ENCODE measurements at regions not wholly inside any gene's neighbourhood (a gene's known extent, or its start where the extent isn't known, plus 50 kb on each side); places are given as distances from the start of the nearest gene placed in this dataset.

DNA sequence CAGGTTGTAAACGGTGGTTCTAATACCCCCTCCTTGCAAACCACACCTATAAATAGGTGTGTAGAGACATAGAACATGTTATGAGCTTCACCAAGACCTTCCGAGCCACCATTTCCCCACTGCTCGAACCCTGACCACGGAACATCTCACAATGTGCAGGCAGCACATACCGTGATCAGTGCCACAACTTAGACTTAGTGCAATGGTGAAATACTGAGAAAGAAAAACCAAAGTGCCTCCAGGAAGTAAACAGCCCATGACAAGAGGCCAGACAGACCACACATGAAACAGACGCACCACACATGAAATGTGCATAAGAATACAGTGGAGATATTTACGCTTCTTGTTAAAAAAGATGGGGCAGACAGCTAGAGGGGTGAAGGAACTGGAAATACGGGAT is 166.9 kb upstream of the CCND2 start:
- DNase-seq (ENCODE audit: low spot score): no peak

DNA sequence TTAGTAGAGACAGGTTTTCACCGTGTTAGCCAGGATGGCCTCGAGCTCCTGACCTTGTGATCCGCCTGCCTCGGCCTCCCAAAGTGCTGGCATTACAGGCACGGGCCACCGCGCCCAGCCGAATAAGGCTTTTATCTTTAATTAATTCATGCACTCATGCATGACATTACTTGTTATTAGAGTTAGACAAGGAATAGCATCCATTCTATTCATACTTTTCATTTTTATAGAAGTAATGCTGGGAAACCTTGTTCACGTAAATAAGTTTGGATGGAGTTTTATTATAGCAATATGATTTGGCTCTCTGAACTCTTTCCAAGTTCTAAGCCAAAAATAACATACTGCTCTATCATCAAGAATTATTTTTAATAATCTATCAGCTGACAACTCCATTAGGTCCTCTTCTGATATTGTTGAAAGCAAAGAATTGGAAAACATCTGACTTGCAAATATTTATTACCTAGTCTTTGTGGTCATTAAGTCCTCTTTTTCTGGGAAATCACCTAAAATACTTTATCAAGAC is 168.8 kb upstream of the CCND2 start:
- no peak for DNase-seq (ENCODE audit: low spot score)

DNA sequence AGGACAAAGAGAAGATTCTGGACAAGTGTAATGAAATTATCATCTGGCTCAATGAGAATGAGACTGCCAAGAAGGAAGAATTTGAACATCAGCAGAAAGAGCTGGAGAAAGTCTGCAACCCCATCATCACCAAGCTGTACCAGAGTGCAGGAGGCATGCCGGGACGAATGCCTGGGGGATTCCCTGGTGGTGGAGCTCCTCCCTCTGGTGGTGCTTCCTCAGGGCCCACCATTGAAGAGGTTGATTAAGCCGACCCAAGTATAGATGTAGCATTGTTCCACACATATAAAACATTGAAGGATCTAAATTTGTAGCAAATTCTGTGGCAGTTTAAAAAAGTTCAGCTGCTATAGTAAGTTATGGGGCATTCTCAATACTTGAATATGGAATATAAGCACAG is 174.3 kb upstream of the CCND2 start:
- DNase-seq (ENCODE audit: low spot score): no peak

DNA sequence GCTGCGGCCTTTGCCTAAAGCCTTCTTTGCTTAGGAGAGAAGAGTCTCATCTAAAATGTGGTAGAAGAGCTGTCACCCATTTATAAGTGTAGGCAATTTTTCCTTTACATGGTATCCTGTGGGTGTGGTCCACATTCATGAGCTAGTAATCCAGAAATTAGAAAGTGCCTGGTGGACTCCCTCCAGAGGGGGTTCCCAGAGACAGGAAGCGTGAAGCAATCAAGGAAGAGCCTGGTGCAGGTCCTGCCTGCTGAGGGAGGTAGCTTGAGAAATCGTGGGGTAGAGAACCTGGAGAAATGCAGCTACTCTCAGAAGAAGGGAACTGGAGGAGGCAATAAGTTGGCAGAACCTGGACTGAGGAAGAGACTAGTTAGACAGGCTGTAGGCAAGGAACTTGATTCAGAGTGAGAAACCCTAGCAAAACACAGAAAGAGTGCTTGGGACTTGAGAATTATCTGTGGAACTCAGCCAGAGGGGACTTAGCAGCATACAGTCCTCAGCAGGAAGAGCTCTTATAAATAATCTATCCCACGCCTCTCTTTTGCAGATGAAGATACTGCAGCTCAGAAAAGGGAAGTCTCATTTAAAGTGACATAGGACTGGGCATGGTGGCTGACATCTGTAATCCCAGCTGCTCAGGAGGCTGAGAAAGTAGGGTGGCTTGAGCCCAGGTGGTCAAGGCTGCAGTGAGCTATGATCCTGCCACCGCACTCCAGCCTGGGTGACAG is 182.4 kb upstream of the CCND2 start:
- no peak for DNase-seq (ENCODE audit: low spot score)

DNA sequence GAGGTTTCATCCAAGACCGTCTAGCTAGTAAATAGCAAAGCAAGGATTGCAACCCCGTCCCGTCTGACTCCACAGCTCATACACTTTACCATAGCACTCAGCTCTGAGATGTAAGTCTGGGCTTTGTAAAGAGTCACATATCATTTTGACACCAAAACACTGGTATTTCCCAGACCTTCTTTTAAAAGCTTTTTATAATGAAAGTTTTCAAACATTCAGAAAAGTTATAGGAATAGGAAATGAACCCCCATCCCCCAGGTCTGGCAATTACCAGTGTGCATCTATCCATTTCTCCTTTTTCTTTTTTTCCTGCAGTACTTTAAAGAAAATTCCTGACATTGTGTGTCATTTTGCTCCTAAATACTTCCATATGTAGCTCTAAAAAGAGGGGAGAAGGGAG is 183.6 kb upstream of the CCND2 start:
- DNase-seq (ENCODE audit: low spot score): no peak

DNA sequence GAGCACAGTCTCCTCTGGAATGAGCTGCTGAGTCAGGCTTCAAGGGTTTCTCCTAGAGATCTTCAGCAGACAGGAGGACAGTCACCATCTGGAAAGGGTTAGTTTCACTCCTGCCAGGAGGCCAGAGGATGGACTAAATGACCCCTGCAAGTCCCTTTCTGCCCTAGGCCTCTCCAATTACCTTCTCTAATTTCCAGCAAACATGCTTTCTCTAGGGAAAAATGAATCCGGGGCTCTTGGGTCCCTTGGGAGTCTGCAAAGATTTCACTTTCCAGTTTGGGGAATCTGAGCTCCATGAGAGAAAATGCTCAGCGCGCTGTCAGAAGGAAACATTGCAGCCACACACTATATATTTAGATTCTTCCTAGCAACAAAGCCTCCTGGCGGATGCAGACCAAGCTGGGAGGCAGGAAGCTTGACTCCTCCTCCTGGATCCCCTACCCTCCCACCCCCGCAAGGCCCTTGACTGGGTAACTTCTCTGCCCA is 184.4 kb upstream of the CCND2 start:
- DNase-seq (ENCODE audit: low spot score): no peak

DNA sequence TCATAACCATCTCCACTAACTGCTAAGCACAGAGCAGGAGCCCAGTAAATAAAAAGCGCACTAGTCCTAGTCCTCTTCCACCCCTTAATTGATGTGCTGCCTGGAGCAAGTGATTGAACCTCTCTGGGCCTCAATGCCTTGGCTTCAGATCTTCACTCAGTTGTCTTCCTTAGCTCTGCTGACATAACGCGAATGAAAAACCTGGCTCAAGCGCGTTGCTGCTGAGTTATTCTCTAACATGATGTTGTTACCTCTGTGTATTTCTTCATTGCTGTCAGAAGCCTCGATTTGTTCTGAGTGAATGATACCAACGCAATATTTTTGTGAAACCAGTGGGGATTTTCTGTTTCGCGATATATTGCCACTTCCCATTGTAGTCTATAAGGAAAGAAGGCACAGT is 185.1 kb upstream of the CCND2 start:
- DNase-seq (ENCODE audit: low spot score): no peak

DNA sequence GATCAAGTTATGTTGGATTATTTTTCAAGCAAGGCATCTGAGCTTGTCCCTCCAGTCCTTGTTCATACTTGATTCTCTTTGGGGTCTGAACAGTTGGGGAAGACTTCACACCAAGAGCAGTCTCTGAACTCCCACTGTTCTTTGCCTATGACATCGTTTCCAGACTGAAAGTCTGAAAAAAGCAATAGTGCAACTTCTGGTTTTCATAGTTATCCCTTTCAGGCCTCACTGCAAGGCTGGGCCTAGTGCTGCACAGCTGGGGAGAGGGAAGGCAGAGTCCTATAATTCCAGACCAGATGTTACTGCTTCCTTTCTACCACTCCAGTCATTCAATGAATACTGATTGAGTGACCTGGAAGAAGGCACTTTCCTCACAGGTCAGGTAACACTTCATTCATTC is 187.1 kb upstream of the CCND2 start:
- no peak for DNase-seq (ENCODE audit: low spot score)

DNA sequence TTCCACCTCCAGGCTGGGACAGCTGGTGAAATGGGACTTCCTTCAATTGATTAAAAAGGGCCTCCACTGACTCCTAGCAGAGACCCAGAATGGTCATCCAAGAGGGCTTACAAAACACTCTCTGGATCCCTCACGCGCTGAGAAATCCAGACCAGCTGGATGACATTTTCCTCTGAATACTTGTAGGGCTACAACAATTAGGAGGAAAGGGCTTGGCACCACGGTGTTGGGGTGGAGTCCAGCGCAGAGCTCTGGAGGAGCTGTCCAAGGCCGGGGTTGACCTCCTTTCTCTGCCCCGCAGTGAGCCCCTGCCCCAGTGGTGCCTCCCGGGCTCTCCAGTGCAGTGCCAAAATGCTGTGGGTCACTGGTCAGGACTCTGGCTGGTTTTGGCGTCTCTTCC is 189.0 kb upstream of the CCND2 start:
- DNase-seq (ENCODE audit: low spot score): no peak

DNA sequence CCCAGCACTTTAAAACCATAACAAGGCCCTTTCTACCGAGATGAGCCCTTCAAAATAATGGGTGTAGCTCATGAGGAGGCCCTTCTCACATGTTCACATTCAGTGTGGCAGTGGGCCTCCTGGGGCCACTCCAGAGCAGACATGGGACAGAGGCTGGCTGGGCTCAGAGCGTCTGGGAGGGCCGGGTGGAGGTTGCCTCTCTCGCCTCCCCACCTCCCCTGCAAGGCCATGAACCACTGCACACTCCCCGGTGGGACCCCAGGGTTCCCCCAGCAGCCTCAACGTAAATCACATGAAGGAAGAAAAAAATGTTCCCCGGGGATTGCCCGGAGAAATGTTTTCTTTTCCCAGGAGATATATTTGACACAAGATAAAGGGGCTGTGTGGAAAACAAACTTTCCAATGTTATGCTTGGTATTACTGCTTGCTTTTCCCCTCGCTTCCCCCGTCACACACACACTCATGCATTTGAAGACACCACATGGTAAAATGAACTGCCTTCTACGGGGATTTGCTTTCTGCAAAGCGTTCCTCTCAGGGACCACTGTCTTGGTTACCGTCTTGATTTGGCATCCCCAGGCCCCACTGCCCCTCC is 190.7 kb upstream of the CCND2 start:
- DNase-seq (ENCODE audit: low spot score): no peak

DNA sequence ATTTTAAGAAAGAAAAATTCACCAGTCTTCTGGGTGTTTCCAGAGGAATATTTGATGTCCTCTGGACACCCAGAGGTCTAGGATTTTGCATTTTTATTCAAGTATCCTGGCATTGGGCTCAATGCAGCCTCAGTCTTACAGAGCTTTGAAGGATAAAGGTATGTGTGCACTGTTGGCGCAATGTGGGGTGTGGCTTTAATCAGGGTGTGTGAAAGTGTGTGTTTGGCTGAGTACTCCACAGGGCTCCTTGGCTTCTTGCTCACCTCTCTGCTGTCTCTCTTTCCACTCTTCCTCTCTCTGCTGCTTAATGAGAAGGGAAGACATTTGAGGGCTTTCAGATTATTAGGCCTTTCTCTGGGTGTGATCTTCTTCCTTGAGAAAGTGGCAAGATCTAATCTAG is 193.3 kb upstream of the CCND2 start:
- no peak for DNase-seq (ENCODE audit: low spot score)

DNA sequence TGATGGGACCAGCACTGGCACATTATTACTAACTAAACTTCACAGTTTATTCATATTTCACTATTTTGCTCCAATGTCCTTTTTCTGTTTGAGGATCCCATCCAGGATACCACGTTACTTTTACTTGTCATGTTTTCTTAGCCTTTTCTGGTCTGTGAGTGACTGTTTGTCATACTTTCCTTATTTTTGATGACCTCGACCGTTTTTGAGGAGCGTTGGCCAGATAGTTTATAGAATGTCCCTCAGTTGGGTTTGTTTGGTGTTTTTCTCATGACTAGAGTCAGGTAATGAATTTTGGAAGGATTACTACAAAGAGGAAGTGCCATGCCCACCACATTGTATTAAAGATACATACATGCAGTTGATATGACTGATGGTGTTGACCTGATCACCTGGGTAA is 199.4 kb upstream of the CCND2 start:
- no peak for DNase-seq (ENCODE audit: low spot score)

DNA sequence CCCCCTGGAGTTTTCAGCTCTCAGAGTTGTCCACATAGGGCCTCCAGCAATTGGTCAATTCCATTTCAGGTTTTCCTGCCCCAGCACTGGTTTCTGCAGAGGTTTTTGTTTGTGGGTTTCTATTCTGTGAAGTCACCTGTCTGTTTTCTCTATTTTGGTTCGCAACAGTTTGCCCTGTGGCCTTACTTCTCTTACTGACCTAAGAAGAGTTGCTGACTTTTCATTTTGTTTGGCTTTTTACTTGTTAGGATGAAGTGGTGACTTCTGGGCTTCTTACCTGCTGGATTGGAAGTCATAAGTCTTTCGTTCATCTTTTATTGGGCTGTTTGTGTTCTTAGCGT is 196.4 kb upstream of the PARP11 start:
- DNase-seq (ENCODE audit: low spot score): no peak

DNA sequence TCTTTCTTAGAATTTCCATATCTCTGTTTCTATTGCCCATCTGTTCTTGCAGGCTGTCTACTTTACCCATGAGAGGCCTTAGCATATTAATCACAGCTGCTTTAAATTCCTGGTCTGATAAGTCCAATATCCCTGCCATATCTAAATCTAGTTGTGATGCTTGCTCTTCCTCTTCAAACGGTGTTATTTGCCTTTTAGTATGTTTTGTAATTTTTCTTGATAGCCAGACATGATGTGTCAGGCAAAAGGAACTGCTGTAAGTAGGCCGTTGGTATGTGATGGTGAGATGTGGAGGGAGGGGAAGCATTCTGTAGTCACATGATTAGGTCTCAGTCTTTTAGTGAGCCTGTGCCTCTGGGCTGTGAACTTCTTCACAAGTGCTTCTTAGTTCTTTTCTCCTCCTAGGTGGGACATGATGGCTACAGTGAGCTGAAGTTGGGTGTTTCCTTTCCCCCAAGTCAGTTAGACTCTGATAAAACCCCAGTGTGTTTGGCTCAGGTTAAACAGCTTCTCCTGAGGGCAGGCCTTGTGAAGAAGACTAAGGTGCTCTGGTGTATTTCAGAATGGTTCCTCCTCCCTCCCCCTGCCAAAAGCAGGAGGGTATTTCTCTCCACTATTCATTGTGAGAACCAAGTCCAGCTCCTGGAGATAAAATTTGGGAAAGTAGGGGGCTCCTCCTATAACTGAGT is 195.9 kb upstream of the PARP11 start:
- no peak for DNase-seq (ENCODE audit: low spot score)

DNA sequence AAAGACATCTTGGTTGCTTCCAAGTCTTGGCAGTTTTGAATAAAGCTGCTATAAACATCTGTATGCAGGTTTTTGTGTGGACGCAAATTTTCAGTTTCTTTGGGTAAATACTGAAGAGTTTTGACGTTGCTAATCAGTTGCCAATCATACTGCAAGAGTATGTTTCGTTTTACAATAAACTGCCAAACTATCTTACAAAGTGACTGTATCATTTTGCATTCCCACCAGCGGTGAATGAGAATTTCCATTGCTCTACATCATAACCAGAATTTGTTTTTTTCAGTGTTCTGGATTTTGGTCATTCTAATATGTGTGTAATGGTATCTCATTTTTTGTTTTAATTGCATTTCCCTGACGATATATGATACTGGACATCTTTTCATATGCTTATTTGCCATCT is 190.8 kb upstream of the PARP11 start:
- DNase-seq (ENCODE audit: low spot score): no peak

DNA sequence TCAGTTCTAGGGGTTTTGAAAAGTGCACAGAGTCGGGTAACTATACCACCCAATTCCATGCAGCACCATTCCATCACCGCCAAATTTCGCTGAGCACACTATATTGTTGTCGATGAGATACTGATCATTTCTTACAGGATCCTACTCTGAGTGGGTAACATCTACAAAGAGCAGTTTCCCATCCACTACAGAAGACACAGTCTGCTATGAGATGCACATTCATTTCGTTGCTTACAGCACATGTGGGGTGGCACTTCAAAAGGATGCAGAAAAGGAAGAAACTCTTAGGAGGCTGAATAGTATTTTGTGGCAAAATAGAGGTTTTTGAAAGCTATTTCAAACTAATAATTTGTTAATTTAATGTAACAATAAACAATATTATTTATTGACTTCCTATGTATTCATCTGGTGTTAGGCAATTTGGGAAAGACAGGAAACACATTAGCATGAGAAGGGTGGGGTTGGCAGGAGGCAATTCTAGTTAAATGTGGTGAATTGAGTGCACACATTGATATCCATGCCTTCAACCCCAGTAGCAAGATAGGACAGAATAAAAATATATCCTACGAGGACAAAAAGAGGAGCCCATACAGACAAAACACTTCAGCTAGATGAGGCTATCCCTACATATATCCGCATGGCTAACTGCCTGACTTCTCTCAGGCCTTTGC is 186.8 kb upstream of the PARP11 start:
- DNase-seq (ENCODE audit: low spot score): no peak

DNA sequence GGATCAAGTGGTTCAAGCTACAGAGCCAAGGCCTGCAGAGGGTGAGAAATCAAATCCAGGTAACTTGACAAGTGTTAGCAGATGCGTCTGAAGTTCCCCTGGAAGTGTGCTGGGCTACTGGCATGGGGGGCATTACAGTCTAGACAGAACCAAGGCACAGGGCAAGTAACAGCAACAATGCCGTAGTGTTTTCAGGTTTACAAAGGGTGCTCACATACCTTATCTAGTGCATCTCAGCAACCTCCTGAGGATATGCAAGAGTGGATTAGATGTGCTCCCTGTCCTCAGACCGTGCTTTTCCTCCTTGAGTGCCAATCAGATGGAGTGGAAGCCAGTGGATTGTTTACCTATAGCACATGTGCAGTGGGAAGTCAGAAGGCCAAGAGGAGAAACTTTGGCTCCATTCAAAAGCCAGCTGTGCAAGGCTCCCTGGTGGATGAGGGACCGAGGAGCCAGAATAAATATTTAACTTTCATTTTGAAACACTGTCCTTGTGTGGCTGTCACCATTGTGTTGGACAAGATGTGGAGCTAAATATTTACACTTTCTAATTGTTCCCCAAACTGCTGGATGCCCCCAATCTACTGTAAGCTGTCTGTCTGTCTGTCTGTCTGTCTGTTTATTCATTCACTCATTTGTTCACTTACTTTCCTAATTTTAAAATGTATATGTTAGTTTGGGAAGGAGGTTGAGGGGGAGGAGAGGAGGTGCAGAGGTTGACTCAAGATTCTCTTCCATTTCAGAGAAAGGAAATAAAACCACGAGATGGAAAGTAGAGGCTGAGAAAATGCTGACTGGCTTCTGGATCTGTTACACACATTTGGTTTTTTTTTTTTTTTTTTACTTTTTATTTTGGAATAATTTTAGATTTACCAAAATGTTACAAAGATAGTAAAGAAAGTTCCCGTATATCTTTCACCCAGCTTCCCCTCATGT is 184.0 kb upstream of the PARP11 start:
- DNase-seq (ENCODE audit: low spot score): no peak

DNA sequence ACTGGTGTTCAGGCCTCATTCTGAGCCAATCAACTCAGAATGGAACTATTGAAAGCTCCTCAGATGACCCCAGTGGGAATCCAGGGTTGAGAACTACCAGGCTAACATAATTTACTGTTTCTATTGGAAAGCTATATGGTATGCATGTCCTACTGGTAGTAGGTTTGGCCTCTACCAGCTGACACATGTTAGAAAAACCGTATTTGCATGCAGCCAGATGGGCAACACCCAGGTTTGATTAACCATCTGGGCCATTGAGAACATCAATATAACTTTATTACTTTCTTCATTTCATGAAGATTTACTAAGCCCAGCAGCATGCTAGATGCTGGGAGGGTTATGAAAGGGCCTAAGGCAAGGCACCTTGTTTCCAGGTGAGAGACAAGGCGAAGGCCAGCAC is 181.4 kb upstream of the PARP11 start:
- no peak for DNase-seq (ENCODE audit: low spot score)

DNA sequence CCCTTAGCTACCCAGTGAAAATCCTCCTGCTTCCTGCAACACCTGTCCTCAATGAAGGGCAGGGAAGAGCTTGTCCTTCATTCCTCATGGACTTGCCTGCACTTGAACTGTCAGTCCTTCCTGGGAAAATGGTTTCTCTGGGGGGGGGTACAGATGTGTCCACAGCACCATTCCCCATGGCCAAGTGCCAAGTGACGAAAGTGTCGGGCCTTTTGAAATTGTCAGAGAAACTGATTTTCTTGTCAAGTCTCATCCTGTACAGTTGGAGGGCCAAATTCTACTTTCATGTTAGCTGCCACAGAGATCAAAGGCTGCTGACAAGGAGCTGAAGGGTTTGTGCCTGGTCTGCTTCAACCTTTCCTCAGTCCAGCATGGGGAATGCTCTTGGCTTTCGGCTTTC is 179.5 kb upstream of the PARP11 start:
- DNase-seq (ENCODE audit: low spot score): no peak

DNA sequence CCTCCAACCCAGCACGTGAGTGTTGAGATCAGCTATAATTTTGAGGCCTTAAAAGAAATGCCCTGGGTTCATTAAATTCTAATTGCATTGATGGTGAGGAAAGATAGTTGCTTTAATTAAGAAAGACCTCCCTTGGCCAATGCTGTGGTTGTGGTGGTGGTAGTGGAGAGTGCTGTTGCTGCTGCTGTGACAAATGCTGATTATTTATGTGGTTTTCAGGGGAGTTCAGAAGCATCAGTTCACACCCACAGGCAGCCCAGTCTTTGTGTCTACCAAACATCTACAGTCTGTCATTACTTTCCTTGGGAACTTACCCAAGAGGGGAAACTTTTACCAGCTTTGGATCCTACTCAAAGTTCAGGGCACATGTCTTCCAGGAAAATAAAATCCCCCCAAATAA is 178.4 kb upstream of the PARP11 start:
- no peak for DNase-seq (ENCODE audit: low spot score)

DNA sequence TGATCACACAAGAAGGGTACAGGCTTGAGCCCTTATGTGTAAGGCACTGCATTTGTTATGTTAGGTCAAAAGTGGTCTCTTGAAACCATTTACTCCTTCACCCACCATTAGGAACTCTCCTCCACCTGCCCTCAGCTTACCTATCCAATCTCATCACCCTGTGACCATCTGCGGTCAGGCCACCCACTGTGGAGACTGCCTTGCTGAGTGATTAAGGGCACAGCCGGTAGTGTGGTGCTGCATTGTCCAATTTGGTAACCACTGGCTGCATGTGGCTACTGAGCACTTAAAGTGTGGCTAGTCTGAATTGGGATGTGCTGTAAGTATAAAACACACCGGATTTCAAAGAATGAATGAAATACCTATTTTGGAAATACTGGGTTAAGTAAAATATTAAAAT is 177.1 kb upstream of the PARP11 start:
- no peak for DNase-seq (ENCODE audit: low spot score)

Data from kidney capillary endothelial cell (primary cell).